ENCODE measurements at regions not wholly inside any gene's neighbourhood (a gene's known extent, or its start where the extent isn't known, plus 50 kb on each side); places are given as distances from the start of the nearest gene placed in this dataset.

- Histone ChIP-seq H3K56ac (replicated peaks; ENCODE audit: insufficient read length, low read depth, low read length) (no peak overlapping the region), H3K4me1 (replicated peaks in 1 of 4; ENCODE audit: control insufficient read depth in 3 of 4, insufficient read depth in 4 of 4, low read length in 3 of 4) (no peaks in the 10 kb centered on the region), H4K8ac (ENCODE audit: extremely low read depth, insufficient read depth, low read length) (no peak overlapping the region), H3K79me2 (ENCODE audit: control insufficient read depth in 1 of 2, insufficient read depth in 2 of 2, low read length in 2 of 2) (no peaks in the 10 kb centered on the region), H2BK12ac (ENCODE audit: low read depth, low read length) (no peak overlapping the region), H3K9me3 (ENCODE audit: insufficient read depth in 2 of 2, low read depth in 1 of 2, low read length in 1 of 2) (no peaks in the 10 kb centered on the region), H3K4ac (replicated peaks; ENCODE audit: insufficient read length, low read depth, low read length) (no peak overlapping the region), H2BK120ac (replicated peaks; ENCODE audit: low read depth, low read length) (no peak overlapping the region), H2AFZ (ENCODE audit: low read length) (no peak overlapping the region), H4K91ac (replicated peaks; ENCODE audit: insufficient read length, low read length) (no peak overlapping the region), H2AK5ac (ENCODE audit: low read depth, low read length) (no peak overlapping the region), H4K5ac (ENCODE audit: insufficient read length, low read depth, low read length) (no peak overlapping the region), H3K14ac (ENCODE audit: insufficient read length) (no peak overlapping the region), H3K18ac (ENCODE audit: extremely low read depth, low read length) (no peak overlapping the region), H3K23me2 (ENCODE audit: low read depth, low read length) (no peaks in the 10 kb centered on the region), H3K27me3 (replicated peaks in 1 of 4; ENCODE audit: control insufficient read depth in 3 of 4, extremely low read depth in 1 of 4, insufficient read depth in 3 of 4, low read length in 3 of 4) (no peaks in the 10 kb centered on the region), H2BK15ac (ENCODE audit: low read length) (no peak overlapping the region), H4K20me1 (replicated peaks in 1 of 2; ENCODE audit: control insufficient read depth in 1 of 2, insufficient read depth in 2 of 2, low read length in 2 of 2) (no peaks in the 10 kb centered on the region), H3K9ac (replicated peaks in 1 of 4; ENCODE audit: extremely low read depth in 1 of 4, low read depth in 3 of 4, low read length in 3 of 4) (no peak overlapping the region), H2BK5ac (ENCODE audit: low read depth, low read length) (no peak overlapping the region), H3K36me3 (ENCODE audit: control insufficient read depth in 2 of 4, insufficient read depth in 4 of 4, low read length in 3 of 4) (no peaks in the 10 kb centered on the region), H2BK20ac (ENCODE audit: low read length) (no peak overlapping the region), H3K4me3 (ENCODE audit: extremely low read depth in 1 of 4, insufficient read depth in 2 of 4, low read depth in 3 of 4, low read length in 4 of 4) (no peak overlapping the region), H3K79me1 (ENCODE audit: low read depth, low read length) (no peaks in the 10 kb centered on the region), H3K27ac (ENCODE audit: low read depth, low read length) (no peak overlapping the region), H3K4me2 (ENCODE audit: insufficient read depth in 1 of 2, low read depth in 2 of 2, low read length in 2 of 2) (no peak overlapping the region), H3K23ac (ENCODE audit: insufficient read length) (no peak overlapping the region)
- FAIRE-seq (no peak), DNase-seq (ENCODE audit: low read depth in 1 of 2, low spot score in 2 of 2) (no peak)
- ChIA-PET POLR2A (ENCODE audit: partially characterized antibody) (no interaction called here), CTCF (ENCODE audit: partially characterized antibody) (interaction anchor here (1.0 to 1.3 kb wide), 2 partner anchors 9 to 12 kb away, joined by 3 read pairs; no protein-coding TSS in a partner anchor)
- TF ChIP-seq NRF1 (IDR thresholded peaks at IDR 0.05; ENCODE audit: low read depth, low read length) (no peak), TAF1 (IDR thresholded peaks at IDR 0.05; ENCODE audit: low read depth, low read length) (no peak)
These were observed 226.1 kb upstream of the CEP162 start for GRCh38 chr6:84453499-84453898.

Data from H1 (cell line).